GM21360 (cell line): ENCODE measurements at regions not wholly inside any gene's neighbourhood (a gene's known extent, or its start where the extent isn't known, plus 50 kb on each side); places are given as distances from the start of the nearest gene placed in this dataset.

Experiments
- ATAC-seq: cut with Tn5 transposase; IDR thresholded peaks from one replicate; pipeline ENCODE4 v1.9.1; 2021; ENCODE audit warnings: mild to moderate bottlenecking, moderate library complexity; ENCODE audit not compliant: unreplicated experiment

DNA sequence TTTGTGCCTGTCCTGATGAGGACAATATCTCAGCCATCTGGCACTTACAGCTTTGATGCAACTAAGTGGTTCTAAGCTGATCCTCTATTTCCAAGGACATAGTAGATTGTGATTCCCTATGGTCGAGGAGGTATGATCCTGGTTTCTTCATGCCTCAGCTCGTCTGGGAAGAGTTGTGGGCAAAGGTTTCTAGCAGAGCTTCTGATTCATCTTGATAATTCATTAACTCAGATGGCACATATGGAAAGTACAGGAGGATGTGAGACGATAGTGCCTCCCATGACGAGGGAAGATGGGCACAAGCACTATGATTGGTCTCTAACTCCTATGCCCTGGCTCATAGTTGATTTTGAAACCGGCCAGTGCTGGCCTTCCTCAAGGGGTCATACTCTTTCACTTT lies 334.2 kb upstream of the SEMA6D start:
- no peak for ATAC-seq

DNA sequence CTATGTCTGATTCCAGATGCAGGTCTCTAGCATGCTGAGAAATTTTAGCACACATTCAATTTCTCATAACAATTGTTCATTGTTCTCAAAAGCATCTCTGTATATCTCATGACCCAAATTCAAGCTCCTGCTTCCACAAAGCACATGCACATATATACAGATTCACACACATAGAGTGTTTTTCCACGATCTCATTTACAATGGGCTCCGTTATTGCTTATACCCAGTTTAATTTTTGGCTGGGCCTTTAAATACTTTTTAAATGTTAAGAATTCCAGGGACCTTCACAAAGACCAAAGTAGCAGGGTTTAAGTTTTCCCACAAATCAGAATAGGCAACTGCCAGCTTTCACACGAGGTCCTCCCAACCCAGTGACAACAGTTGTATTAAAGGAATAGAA lies 333.5 kb upstream of the SEMA6D start:
- no peak for ATAC-seq

DNA sequence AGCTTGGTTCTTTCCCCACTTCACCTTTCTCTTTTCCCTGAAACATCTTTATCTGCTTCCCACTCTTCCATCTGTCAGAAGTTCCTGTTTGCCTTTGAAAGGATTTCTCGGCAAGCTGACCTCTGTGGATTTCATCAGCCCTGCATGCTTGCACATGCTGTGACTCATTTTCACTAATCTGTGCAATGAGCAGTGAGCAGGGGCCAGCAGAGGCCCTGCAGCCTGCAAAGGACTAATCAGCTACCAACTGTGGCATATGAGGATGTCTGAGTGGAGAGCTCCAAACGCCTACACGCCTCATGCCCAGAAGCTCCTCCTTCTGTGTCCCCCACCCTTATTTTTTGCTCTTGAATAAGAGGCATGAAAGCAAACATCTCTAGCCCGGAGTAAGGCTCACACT lies 333.0 kb upstream of the SEMA6D start:
- no peak for ATAC-seq

DNA sequence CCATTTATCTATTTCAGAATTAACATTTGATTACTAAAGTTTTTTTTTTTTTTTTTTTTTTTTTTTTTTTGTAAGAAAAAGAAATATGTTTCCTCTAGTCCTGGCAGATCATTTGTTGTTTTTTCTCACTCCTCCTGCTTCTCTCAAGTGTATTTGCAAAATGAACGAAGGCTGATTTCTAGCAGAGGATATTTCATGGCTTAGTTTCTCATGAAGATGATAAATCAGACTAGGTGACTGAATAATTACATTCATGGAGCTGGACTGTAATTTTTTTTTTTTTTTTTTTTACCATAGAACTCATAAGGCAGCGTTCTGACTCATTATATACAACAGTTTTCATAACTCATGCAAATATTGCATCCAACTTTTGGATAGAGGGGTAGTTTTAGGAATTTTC lies 332.5 kb upstream of the SEMA6D start:
- no peak for ATAC-seq

DNA sequence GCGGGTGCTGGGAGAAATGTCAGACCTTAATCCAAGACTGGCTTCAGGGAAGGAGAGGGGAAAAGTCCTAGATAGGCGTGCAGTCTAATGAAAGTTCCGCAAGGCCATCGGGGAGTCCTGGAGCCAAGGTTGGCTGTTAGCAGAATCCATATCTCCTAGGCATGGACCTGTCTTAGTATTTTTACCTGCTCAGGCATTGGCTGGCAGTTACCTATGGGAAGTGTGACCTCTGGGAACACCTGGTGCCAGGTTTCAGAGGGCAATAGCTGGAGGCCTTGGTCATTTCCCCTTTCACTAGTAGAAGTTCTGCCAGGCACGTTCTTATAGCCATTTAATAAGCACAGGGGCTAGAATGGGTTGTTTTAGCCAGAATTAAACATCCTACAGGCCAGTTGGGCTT lies 330.8 kb upstream of the SEMA6D start:
- no peak for ATAC-seq

DNA sequence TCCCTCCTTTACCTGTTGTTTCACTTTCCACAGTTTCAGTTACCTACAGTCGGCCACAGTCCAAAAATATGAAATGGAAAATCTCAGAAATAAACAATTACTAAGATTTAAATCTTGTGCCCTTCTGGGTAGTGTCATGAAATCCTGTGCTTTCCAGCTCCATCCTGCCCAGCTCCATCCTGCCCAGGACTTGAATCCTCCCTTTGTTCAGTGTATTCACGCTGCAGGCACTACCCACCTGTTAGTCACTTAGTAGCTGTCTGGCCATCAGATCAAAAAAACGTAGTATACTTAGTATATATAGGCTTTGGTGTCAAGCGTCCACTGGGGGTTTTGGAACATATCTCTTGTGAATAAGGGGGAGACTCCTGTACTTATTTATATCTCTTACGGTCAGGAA lies 329.0 kb upstream of the SEMA6D start:
- ATAC-seq, result no peak

DNA sequence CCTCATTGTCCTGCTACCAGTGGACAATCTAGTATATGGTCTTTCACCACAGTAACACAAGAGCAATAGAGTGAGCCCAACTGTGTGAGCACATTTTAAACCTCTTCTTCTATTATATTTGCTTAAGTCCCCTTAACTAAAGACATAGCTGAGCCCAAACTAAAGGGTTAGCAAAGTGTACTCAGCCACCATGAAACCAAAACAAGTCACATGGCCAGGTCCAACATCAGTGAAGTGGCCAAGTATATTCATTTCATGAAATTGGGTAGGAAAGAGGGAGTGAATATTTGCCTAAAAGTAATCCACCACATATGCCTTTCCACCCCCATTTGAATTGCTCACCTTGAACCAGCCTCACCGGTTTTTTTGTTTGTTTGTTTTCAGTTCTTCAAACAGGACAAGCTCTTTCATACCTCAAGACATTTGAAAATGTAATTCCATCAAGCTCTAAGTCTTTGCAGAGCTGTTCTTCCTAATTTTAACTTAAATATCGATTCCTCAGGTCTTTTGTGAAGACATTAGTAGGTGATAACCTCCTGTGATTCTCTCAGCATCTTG lies 327.0 kb upstream of the SEMA6D start:
- no peak for ATAC-seq

DNA sequence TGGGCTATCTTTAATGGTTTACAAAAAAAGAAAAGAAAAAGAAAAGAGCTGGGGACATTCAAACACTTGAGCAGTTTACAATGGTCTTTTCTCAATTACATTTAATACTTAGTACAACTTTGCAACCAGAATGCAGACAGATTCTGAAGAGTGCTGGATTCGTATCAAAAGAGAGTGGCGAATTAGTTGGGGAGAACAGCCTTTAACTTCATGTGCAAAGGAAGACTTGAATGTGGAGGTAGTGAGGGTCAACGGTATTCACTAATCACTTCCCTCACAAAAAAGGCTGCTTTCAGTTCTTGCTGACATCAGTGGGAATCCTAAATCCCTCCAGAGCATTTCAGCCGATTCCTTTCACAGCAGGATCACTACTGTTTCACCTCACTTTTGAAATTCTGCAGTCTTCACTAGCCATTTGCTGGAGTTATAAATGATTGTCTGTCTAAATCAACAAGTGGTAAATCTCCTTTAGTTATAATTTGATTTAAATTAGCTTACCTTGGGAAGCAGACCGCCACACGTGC lies 323.0 kb upstream of the SEMA6D start:
- no peak for ATAC-seq

DNA sequence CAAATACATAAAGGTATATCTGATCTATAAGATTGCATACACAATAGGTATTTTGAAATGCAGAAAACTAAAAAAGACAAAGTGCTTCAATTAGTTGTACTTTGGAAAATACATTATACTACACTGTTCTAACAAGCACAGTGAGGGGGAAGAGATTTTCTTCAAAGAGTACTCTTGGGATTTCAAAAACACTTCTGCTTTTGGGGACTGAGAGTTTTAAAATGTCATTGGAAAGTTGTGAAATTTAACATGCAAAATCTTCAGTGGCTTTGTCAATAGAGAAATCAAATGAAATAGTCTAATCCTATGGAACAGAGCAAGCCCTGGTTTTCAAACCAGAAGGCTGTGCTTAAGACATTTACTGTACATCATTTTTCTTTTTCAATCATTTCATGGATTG lies 322.2 kb upstream of the SEMA6D start:
- ATAC-seq, result no peak

DNA sequence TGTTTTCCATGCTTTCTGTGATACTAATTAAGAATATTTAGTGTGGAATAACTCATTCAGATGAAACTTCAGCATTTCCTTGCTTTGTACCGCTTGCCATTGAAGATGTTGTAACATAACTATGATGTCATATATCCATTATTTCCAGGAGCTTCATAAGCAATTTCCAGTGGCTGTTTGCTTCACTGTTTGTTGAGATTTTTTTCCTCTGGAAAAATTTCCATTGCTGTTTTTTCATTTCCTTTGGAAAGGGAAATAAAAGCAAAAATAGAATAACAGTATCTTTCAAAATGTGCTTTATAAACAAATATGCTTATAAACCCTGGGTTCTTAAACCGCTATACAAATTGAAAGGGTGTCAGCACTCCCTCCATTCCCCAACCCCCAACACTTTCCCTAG lies 319.6 kb upstream of the SEMA6D start:
- ATAC-seq, result no peak

DNA sequence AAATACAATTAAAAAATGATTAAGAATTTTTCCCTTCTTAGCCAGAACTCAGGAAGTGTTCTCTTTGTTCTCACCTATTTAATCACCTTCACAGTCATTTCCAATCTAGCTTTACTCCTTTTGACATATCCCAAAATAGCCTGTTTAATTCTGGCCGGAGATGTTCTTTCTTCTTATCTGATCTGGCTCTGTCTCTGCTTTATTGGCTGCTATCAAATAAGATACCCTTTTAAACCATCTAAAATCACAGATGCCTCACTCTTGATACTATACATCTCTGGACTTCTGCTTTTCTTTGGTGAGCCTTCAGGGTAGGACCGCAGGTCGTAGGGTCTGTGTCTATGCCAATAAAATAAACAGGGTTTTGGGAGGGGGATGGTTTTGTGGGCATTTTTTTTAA lies 319.2 kb upstream of the SEMA6D start:
- ATAC-seq, result no peak

DNA sequence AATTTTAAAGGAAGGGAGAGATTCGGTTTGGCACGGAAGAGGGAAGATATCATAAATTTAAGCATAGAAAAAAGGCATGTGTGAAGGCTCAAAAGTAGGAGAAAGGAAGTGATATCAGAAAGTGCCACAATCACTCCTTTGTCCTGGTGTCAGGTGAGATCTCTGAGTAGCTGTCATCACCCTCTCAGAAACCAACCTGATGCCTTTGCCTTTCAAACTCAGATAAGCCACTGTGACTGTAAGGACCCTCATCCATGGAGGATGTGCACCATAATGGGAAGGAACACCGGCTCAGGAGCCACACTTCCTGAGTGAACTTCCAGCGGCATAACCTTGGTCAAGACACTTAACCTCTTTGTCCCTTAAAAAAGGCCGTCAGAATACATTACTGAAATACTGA lies 318.7 kb upstream of the SEMA6D start:
- no peak for ATAC-seq

DNA sequence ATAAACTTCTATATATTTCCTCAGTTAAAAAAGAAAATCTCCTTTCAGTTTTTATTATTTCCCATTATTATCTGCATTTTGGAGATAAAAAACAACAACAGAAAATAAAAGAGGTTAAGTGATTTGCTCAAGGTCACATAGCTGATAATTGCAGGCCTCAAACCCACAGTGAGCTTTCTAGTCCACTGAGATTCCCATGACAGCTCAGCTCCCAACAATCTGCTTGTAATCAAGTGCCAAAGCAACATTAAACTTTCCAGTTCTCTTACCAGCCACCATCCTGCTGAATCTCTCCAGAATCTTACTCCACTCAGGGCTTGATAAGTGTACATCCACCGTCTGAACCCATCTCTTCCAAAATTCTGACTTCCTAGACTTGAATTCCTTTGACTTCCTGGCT lies 318.2 kb upstream of the SEMA6D start:
- ATAC-seq, result no peak

DNA sequence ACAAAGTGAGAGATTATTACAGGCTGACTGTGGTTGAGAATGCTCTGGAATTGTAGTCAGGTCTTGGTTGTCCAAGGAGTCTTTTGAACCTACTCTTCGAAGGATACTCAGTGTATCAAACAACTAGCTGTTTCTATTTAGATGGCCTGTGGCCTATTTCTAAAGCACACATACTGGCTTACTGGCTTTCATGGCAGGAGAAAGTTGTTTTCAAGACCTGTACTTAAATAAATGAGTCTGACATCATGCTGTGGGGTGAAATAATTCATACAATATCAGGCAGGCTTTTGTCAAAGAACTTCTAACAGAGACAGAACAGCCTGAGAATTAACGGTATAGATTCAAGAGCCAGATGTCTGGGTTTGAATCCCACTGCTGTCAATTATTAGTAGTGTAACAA lies 316.7 kb upstream of the SEMA6D start:
- no peak for ATAC-seq

DNA sequence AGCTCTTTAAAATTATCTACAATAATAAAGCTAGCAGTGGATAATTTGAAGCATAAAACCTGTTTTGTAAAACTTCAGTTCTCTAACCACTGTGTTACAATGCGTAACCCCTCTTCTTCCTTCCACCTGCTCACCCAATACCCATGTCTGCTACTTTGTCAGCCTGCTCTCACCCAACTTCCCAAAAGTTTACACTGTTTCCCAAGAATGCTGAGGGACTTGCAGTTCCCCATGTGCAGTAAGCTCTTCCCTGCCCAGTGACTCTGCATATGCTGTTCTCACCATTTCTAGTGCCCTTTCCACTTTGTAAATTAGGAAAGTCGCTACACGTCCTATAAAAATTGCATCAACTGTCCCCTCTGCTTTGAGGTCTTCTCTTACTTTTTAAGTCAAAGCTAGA lies 315.9 kb upstream of the SEMA6D start:
- no peak for ATAC-seq

DNA sequence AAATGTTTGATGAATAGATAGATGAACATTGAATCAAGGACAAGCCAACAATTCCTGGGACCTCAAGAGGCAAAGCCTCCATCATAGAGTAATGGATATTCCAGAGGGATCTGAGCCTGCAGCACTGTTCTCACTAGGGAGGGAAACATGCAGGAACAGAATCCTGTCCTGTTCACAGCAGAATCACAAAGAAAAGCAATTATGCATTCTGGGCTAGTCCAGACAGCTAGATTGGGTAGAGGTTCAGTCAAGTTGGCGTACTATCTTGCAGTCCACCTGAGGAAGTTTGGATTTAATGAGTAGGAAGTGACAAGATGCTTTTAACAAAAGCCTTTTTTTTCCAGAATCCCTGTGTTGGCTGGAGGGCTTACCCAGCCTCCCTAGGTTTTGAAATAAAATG lies 314.5 kb upstream of the SEMA6D start:
- ATAC-seq, result no peak

DNA sequence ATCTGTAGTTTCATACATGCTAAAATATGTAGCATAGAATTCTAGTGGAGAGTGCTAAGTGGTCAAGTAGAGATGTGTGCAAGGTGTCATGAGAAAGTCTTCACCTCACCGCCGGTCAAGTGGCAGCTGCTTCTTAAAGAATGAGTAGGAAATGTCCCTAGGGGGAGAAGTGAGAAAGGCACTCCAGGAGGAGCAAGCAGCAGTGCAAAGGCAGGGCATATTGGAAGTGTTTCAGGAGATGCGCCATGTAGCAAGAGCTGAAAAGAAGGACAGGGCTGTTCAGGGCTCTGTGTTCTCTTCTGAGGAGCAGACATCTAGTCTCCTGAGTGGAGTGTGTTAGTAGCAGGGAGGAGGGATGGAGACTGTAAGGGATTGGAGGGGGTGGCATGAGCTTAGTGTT lies 312.4 kb upstream of the SEMA6D start:
- ATAC-seq, result no peak

DNA sequence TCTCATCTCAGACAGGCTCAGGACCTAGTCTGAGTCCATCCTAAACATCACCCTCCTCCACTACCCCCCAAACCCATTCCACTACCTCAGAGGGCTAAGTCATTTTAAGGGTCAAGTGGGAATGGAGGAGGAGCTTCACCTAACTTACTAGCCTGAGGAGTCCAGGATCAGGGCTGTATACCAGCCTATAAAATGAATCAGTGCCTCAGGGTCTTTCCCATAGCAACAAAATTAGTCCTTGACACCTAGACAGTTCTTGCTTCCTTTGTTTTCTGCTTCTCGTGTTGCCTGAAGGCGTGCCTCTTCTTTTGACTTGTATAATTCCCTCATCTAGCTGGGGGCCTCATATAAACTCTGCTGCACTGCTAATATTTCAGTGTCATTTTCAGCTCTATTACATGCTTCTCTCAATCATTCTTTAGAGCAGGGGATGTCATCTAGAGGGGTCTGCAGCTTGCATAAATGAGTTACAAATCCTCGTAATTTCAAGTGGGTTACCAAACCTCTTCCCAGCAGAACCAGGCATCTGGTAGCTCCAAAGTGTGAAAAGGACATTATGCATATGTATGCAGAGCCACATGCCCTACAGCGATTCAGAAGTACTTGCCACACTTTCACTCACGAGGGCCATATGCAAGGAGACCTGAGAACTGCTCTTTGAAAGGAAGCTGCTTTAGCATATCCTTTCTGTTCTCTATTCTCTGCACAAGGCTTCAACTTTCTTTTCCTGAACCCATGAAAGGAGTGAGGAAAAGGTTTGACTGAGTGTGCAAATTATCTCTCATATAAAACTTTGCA lies 311.7 kb upstream of the SEMA6D start:
- no peak for ATAC-seq

DNA sequence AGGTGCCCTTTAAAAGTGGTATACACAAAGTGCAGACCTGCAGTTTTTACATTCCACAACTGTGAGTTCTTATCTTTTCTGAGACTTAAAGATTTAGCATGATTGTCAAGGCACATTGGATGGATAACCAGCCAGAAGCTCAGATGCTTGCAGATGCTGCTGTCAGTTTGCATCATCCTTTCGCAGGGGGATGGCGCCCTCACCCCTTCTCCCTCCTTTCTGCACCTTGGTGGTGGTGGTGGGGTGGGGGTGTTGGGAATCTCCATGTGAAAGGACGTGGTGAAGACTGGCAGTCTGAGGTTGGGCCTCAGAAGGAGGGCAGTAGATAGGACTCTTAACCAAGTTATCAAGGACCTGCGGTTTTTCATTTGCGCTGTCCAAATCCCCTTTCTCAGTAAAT lies 309.6 kb upstream of the SEMA6D start:
- no peak for ATAC-seq

DNA sequence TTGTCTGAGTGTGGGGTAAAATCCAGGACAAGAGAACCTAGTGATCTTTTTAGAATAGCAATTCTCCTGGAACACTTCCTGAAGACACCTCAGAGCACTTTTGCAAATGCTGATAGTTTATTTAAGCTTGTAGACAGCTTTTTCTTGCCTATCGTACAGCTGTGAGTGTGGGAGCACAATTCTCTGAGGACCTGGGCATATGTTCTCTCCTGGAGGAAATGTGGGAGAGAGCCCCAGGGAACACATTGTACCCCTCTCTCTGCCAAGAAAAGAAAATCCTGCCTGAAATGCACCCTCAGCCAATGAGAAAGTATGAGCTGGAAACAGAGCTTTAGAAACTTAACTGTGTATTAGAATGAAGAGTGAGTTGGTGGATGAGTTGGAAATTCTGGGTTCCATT lies 308.3 kb upstream of the SEMA6D start:
- ATAC-seq, result no peak

DNA sequence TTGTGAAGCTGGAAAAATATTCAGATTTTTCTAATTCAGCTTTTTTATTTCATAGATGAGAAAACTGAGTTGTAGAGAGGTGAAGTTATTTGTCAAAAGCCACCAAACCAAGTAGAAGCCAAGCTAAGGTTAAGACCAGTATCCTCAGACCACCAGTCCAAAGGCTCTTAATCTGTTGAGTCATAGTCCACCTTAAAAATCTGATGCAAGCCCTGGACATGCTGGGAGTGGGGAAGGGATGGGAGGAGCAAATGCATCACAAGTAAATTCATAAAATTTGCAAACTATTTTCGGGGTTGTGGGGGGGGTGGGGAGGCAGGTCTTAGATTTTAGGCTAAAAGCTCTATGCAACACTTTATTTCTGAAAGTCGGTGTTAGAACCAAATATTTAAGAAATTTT lies 307.7 kb upstream of the SEMA6D start:
- no peak for ATAC-seq

DNA sequence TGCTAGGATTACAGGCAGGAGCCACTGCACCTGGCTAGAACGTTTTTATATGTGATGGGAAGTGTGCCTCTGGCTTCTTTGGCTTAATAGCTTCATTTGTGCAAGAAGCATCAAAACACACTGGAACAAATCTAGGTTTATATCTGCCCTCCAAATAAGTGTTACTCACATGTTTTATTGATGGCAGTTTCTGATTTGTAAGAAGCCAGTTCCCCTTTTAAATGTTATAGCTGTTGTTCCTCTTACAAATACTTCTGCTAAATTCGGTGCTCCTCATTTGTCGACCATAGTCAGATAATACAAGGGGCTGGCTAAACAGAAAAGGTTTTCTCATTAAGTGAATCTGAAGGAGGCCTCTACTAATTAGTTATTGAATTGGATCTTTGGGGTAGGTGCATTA lies 307.1 kb upstream of the SEMA6D start:
- ATAC-seq, result no peak

DNA sequence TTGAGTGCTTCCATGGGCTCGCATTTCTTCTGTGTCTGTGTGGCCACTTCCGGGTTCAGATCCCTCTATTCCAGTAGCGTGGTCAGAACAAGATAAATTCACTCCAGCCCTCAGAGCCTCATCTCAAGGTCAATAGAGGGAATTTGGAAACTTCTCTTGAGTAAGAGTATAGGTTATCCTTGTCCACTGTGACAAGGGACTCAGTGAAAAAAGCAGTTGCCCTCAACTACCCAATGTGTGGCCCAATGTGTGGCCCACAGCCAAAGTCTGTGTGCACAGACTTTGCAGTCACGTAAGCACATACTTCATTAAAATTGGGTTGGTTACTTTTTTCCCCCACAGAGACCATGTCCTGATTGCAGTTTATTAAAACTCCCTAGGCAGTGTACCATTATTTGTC lies 305.6 kb upstream of the SEMA6D start:
- ATAC-seq, result no peak
